Transverse colon (tissue), 3 donors: ENCODE measurements at regions not wholly inside any gene's neighbourhood (a gene's known extent, or its start where the extent isn't known, plus 50 kb on each side); places are given as distances from the start of the nearest gene placed in this dataset.

Source experiments
- EP300 ChIP-seq: sonication (generic); formaldehyde crosslinking; IDR thresholded peaks from one replicate; pipeline ENCODE4 v1.6.1; 2017; ENCODE audit warnings: antibody characterized with exemption, low read depth
- POLR2A ChIP-seq: fragments of 450-650 bp; IDR thresholded peaks from one replicate; pipeline ENCODE4 v1.6.1; 2016; ENCODE audit warnings: antibody characterized with exemption, mild to moderate bottlenecking, moderate library complexity
- TF ChIP-seq, protein P1 (sequence below), 5 experiments: fragments of 200-600 bp in 3 of 5; fragments of 450-650 bp in 2 of 5; sonication (generic) in 3 of 5; IDR thresholded peaks; 1 replicate in 2 of 5; 2 replicates in 3 of 5; pipeline ENCODE4 v1.5.1; 2016 to 2017; ENCODE audit warnings: antibody characterized with exemption in 5 of 5, inconsistent platforms in 3 of 5, mild to moderate bottlenecking in 2 of 5, moderate library complexity in 1 of 5

DNA sequence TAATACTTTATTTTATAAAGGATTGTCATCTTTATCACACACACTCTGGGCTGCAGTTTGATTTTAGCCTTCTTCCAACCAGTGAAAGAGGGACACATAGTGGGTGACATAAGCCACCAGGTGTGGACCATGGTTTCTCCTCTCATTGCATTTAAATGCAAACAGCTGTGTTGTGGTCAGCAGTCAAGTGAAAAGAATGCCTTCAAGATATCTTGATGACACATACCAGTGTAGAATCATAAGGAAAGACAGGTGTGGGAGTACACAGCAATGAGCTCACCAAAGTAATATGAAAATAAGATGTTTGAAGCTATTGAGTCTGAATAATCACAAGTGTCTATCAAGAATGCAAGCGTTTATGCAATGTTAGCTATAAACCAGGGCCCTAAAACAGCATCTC lies 580.0 kb downstream of the XPNPEP1 start:
- TF ChIP-seq, protein P1, sequence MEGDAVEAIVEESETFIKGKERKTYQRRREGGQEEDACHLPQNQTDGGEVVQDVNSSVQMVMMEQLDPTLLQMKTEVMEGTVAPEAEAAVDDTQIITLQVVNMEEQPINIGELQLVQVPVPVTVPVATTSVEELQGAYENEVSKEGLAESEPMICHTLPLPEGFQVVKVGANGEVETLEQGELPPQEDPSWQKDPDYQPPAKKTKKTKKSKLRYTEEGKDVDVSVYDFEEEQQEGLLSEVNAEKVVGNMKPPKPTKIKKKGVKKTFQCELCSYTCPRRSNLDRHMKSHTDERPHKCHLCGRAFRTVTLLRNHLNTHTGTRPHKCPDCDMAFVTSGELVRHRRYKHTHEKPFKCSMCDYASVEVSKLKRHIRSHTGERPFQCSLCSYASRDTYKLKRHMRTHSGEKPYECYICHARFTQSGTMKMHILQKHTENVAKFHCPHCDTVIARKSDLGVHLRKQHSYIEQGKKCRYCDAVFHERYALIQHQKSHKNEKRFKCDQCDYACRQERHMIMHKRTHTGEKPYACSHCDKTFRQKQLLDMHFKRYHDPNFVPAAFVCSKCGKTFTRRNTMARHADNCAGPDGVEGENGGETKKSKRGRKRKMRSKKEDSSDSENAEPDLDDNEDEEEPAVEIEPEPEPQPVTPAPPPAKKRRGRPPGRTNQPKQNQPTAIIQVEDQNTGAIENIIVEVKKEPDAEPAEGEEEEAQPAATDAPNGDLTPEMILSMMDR (IDR thresholded peaks at IDR 0.05), result no peak
- TF ChIP-seq POLR2A, result no peak
- no peak for TF ChIP-seq EP300
